HG03460 (cell line): ENCODE measurements at regions not wholly inside any gene's neighbourhood (a gene's known extent, or its start where the extent isn't known, plus 50 kb on each side); places are given as distances from the start of the nearest gene placed in this dataset.
"Not testable (repeated sequence)": the region's sequence is repeated elsewhere in the genome, so short reads cannot be mapped to it uniquely, and the experiment has no call there.

Experiments used
- ATAC-seq: cut with Tn5 transposase; IDR thresholded peaks from one replicate; pipeline ENCODE4 v1.9.1; 2021; ENCODE audit not compliant: unreplicated experiment

- no peak for ATAC-seq
These were observed 111.3 kb downstream of the SLC17A6 start for GRCh38 chr11:22449441-22449840.

DNA sequence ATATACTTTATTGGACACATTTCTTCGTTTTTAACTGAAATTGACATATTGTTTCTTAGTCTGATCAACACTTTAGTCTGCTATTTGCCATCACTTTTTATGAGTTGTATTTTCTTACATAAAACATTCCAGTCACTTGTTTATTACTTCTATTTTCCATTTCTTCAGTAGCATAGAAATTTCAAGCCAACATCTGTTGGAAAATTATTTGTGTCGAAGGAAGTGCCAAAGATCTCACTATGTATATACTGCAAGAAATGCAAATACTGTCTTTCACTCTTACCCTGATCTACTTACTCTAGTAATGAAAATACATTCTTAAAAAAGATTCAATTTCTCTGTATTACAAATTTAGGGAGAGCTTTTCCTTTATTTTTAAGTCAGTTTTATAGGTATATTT is 105.9 kb downstream of the SLC17A6 start:
- no peak for ATAC-seq

GRCh38 chr11:22441831-22442230 is 103.7 kb downstream of the SLC17A6 start:
- ATAC-seq, result no peak

GRCh38 chr11:22435582-22435981 is 97.4 kb downstream of the SLC17A6 start:
- not testable (repeated sequence) for ATAC-seq

- ATAC-seq, result no peak
These were observed 95.3 kb downstream of the SLC17A6 start for GRCh38 chr11:22433517-22433916.

- no peak for ATAC-seq
These were observed 94.9 kb downstream of the SLC17A6 start for GRCh38 chr11:22433094-22433455.

GRCh38 chr11:22432291-22433093 is 94.3 kb downstream of the SLC17A6 start:
- no peak for ATAC-seq

- ATAC-seq, result no peak
These were observed 92.9 kb downstream of the SLC17A6 start for GRCh38 chr11:22431106-22431505.

- no peak for ATAC-seq
These were observed 92.5 kb downstream of the SLC17A6 start for GRCh38 chr11:22430639-22431038.

GRCh38 chr11:22430141-22430541 is 92.0 kb downstream of the SLC17A6 start:
- no peak for ATAC-seq
